ENCODE measurements at regions not wholly inside any gene's neighbourhood (a gene's known extent, or its start where the extent isn't known, plus 50 kb on each side); places are given as distances from the start of the nearest gene placed in this dataset.

DNA sequence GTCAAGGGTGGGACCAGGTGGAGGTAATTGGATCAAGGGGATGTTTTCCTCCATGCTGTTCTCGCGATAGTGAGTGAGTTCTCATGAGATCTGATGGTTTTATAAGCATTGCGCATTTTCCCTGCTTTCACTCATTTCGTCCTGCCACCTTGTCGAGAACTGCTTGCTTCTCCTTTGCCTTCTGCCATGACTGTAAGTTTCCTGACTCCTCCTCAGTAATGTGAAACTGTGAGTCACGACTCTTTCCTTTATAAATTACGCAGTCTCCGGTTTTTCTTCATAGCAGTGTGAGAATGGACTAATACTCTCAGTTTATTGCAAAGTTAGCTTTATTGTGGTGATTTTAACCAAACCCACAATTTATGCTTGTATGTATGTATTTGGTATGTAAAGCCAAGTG, 878.5 kb upstream of the ANO3 start:
- H3K27me3 ChIP-seq (ENCODE audit: insufficient read depth): no peaks in the 10 kb centered on the region
- CTCF ChIA-PET: no interaction called here
- DNase-seq: no peak
- TF ChIP-seq RCOR1 (IDR thresholded peaks at IDR 0.05; ENCODE audit: low read length) (no peak), RXRA (IDR thresholded peaks at IDR 0.05; ENCODE audit: borderline replicate concordance, low read depth) (no peak), FOSL2 (IDR thresholded peaks at IDR 0.05; ENCODE audit: borderline replicate concordance, low read depth) (no peak), YY1 (IDR thresholded peaks at IDR 0.05; ENCODE audit: low read depth) (no peak), NFIC (IDR thresholded peaks at IDR 0.05; ENCODE audit: borderline replicate concordance) (no peak), NRF1 (IDR thresholded peaks at IDR 0.05; ENCODE audit: low read depth, low read length) (no peak), POLR2AphosphoS5 (IDR thresholded peaks at IDR 0.05; ENCODE audit: low read depth, low read length) (no peak), EP300 (IDR thresholded peaks at IDR 0.05; ENCODE audit: borderline replicate concordance in 1 of 2, low read depth in 1 of 2, low read length in 1 of 2) (no peak), TCF12 (IDR thresholded peaks at IDR 0.05) (no peak)
- TF ChIP-seq, protein P1, sequence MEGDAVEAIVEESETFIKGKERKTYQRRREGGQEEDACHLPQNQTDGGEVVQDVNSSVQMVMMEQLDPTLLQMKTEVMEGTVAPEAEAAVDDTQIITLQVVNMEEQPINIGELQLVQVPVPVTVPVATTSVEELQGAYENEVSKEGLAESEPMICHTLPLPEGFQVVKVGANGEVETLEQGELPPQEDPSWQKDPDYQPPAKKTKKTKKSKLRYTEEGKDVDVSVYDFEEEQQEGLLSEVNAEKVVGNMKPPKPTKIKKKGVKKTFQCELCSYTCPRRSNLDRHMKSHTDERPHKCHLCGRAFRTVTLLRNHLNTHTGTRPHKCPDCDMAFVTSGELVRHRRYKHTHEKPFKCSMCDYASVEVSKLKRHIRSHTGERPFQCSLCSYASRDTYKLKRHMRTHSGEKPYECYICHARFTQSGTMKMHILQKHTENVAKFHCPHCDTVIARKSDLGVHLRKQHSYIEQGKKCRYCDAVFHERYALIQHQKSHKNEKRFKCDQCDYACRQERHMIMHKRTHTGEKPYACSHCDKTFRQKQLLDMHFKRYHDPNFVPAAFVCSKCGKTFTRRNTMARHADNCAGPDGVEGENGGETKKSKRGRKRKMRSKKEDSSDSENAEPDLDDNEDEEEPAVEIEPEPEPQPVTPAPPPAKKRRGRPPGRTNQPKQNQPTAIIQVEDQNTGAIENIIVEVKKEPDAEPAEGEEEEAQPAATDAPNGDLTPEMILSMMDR (IDR thresholded peaks at IDR 0.05): no peak
- TF ChIP-seq, protein P2, sequence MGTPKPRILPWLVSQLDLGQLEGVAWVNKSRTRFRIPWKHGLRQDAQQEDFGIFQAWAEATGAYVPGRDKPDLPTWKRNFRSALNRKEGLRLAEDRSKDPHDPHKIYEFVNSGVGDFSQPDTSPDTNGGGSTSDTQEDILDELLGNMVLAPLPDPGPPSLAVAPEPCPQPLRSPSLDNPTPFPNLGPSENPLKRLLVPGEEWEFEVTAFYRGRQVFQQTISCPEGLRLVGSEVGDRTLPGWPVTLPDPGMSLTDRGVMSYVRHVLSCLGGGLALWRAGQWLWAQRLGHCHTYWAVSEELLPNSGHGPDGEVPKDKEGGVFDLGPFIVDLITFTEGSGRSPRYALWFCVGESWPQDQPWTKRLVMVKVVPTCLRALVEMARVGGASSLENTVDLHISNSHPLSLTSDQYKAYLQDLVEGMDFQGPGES (IDR thresholded peaks at IDR 0.05; ENCODE audit: low read depth, low read length): no peak
- TF ChIP-seq, protein P3, sequence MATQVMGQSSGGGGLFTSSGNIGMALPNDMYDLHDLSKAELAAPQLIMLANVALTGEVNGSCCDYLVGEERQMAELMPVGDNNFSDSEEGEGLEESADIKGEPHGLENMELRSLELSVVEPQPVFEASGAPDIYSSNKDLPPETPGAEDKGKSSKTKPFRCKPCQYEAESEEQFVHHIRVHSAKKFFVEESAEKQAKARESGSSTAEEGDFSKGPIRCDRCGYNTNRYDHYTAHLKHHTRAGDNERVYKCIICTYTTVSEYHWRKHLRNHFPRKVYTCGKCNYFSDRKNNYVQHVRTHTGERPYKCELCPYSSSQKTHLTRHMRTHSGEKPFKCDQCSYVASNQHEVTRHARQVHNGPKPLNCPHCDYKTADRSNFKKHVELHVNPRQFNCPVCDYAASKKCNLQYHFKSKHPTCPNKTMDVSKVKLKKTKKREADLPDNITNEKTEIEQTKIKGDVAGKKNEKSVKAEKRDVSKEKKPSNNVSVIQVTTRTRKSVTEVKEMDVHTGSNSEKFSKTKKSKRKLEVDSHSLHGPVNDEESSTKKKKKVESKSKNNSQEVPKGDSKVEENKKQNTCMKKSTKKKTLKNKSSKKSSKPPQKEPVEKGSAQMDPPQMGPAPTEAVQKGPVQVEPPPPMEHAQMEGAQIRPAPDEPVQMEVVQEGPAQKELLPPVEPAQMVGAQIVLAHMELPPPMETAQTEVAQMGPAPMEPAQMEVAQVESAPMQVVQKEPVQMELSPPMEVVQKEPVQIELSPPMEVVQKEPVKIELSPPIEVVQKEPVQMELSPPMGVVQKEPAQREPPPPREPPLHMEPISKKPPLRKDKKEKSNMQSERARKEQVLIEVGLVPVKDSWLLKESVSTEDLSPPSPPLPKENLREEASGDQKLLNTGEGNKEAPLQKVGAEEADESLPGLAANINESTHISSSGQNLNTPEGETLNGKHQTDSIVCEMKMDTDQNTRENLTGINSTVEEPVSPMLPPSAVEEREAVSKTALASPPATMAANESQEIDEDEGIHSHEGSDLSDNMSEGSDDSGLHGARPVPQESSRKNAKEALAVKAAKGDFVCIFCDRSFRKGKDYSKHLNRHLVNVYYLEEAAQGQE (IDR thresholded peaks at IDR 0.05; ENCODE audit: low read depth, low read length): no peak
- TF ChIP-seq, protein P4, sequence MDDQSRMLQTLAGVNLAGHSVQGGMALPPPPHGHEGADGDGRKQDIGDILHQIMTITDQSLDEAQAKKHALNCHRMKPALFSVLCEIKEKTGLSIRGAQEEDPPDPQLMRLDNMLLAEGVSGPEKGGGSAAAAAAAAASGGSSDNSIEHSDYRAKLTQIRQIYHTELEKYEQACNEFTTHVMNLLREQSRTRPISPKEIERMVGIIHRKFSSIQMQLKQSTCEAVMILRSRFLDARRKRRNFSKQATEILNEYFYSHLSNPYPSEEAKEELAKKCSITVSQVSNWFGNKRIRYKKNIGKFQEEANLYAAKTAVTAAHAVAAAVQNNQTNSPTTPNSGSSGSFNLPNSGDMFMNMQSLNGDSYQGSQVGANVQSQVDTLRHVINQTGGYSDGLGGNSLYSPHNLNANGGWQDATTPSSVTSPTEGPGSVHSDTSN (IDR thresholded peaks at IDR 0.05): no peak
- POLR2A ChIA-PET: no interaction called here
- H3K9me2 ChIP-seq: no peaks in the 10 kb centered on the region
- no peaks in the 10 kb centered on the region for H3K36me3 ChIP-seq (replicated peaks in 1 of 2; ENCODE audit: control insufficient read depth in 1 of 2, insufficient read depth in 2 of 2, low read length in 1 of 2)
- no peak overlapping the region for H3K27ac ChIP-seq (ENCODE audit: low read depth in 2 of 2, low read length in 1 of 2)
- H4K20me1 ChIP-seq (ENCODE audit: insufficient read depth): no peaks in the 10 kb centered on the region
- H3K4me3 ChIP-seq (ENCODE audit: low read depth in 2 of 2, low read length in 1 of 2): no peak overlapping the region
- H3K4me1 ChIP-seq (ENCODE audit: control insufficient read depth in 1 of 2, insufficient read depth in 2 of 2, low read depth in 1 of 2, low read length in 1 of 2): peaks cover 0 to 8% of the 10 kb centered on the region in 2 experiments; a peak in 2 of 4 replicates
- H3K4me2 ChIP-seq: no peak overlapping the region
- no peak overlapping the region; the same call in 1 of the 2 replicates for H2AFZ ChIP-seq (ENCODE audit: low read depth)
- no peaks in the 10 kb centered on the region for H3K79me2 ChIP-seq (ENCODE audit: insufficient read depth)
- no peak overlapping the region for H3K9ac ChIP-seq
- H3K9me3 ChIP-seq: no peaks in the 10 kb centered on the region
- no peaks in the 10 kb centered on the region for H3F3A ChIP-seq (replicated peaks; ENCODE audit: insufficient read depth)
- WGBS (ENCODE audit: low lambda C conversion rate): 74% methylated on average over 8 of the region's 8 CpGs

Data from SK-N-SH (cell line).